GM19351 (cell line): ENCODE measurements at regions not wholly inside any gene's neighbourhood (a gene's known extent, or its start where the extent isn't known, plus 50 kb on each side); places are given as distances from the start of the nearest gene placed in this dataset.
"Not testable (repeated sequence)": the region's sequence is repeated elsewhere in the genome, so short reads cannot be mapped to it uniquely, and the experiment has no call there.

Source experiments
- ATAC-seq: cut with Tn5 transposase; IDR thresholded peaks from one replicate; pipeline ENCODE4 v1.9.1; 2021; ENCODE audit warnings: mild to moderate bottlenecking, moderate library complexity; ENCODE audit not compliant: unreplicated experiment

GRCh38 chr2:236369661-236370062, 105.5 kb upstream of the ASB18 start:
- no peak for ATAC-seq

- no peak for ATAC-seq
Observed at GRCh38 chr2:236370847-236371409, 106.7 kb upstream of the ASB18 start.

DNA sequence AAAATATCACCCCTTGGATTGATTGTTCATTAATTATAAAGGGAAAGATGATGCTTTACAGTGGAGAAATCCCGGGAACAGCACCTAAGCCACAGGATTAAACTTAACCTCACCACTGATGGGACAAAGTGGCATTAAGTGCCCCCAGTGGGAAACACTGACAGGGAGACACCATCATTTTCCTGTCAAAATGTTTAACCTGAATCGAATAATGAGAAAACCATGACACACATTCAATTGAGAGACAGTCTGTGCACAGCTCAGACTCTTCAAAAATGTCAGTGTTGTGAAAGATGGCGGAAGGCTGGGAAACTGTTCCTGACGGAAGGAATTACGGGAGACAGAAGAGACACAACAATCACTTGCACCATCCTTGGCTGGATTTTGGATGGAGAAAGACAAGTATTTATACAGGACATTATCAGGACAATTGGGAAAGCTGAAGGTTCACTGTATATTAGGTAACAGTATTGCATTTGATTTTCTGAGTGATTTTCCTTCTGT, 111.8 kb upstream of the ASB18 start:
- ATAC-seq, result no peak

DNA sequence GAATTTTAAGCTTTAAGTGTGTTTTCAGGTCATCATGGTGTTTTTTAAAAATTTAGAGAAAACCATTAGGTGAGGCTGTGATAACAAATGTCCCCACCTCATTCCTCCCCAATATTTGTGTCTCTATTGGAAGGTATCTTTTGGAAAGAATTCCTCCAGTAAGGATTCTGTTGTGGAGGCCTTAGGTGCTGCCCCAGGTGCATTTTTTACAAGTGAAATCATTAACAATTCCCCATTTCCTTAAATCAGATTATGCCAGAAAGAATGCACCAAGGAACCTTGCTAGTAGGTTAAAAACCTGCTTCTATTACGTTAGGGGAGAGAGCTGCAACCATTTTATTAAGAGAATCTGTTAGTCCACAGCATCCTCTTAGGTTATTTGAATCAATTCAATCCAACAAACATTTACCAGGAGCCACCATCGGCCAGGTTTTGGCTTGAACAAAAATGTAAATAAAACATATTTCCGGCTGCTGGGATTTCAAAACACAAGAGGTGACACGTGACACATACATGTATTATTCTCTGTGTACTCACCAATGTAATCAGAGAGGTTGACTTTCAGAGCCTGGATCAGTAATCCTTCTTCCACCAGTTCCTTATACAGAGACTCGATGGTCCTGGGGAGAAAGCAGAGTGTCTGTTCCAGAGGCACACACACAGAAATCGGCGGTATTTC, 112.5 kb upstream of the ASB18 start:
- no peak for ATAC-seq

GRCh38 chr2:236380051-236380612, 115.9 kb upstream of the ASB18 start:
- no peak for ATAC-seq

DNA sequence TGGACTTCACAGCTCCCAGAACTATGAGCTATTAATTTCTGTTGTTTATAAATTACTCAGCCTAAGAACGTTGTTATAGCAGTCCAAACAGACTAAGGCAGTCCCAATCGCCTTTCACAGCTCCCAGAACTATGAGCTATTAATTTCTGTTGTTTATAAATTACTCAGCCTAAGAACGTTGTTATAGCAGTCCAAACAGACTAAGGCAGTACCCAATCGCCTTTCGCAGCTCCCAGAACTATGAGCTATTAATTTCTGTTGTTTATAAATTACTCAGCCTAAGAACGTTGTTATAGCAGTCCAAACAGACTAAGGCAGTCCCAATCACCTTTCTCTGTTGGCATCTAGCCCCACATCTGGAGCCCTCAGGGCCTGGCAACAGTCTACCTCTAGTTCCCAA, 117.0 kb upstream of the ASB18 start:
- not testable (repeated sequence) for ATAC-seq

DNA sequence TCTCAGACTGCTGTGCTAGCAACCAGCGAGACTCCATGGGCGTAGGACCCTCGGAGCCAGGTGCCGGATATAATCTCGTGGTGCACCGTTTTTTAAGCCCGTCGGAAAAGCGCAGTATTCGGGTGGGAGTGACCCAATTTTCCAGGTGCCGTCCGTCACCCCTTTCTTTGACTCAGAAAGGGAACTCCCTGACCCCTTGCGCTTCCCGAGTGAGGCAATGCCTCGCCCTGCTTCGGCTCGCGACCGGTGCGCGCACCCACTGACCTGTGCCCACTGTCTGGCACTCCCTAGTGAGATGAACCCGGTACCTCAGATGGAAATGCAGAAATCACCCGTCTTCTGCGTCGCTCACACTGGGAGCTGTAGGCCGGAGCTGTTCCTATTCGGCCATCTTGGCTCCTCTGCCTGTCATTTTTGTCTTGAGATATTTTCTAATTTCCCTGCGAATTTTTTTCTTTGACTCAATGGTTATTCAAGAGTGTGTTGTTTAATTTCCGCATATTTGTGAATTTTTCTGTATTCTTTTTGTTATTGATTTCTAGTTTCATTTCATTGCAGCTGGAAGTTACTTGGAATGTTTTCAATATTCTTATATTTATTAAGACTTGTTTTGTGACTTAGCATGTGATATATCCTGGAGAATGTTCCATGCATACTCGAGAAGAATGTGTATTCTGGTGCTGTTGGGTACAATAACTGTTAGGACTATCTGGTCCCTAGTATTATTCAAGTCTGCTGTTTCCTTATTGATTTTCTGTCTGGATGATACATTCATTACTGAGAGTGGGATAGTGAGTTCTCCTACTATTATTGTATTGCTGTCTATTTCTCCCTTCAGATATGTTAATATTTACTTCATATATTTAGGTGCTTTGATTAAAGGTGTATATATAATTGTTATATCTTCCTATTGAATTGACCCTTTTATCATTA, 125.3 kb upstream of the ASB18 start:
- ATAC-seq, result not testable (repeated sequence)

- ATAC-seq, result no peak
Observed at GRCh38 chr2:236393101-236393500, 128.9 kb upstream of the ASB18 start.

- ATAC-seq, result no peak
Observed at GRCh38 chr2:236393581-236393980, 129.4 kb upstream of the ASB18 start.

DNA sequence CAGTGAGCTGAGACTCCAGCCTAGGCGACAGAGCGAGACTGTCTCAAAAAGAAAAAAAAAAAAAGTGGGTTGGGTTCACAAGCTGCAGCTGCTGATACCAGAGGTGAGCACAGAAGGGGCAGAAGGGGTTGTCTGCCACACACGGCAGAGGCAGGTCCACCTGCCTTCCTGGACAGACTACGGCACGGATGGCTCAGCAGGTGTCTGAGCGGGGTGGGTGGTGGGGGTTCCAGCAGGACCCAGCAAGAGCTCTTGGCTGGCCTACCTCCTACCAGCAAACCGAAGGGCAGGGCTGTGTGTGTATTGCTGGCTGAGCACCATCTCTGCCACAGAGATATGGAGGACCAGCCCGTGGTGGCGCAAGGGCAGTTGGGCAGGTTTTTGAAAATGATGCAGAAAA, 130.4 kb upstream of the ASB18 start:
- no peak for ATAC-seq

DNA sequence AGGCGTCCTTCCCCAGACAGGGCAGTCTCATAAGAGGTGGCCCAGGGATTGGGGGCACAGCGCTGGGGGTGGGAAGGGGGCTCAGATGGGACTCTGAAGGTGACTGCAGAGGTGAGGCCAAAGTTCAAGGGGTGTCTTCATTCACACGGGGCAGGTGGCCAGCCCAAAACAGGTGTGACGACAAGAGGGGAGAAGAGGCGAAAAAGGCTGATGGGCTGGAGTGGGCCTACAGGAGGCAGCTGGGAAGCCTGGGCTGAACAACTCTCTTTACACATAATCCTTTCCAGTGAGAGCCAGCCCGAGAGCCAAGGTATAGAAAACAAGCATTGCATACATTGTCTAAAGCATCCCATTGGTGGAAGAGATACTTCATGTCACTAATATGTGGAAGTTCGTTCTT, 130.9 kb upstream of the ASB18 start:
- no peak for ATAC-seq

DNA sequence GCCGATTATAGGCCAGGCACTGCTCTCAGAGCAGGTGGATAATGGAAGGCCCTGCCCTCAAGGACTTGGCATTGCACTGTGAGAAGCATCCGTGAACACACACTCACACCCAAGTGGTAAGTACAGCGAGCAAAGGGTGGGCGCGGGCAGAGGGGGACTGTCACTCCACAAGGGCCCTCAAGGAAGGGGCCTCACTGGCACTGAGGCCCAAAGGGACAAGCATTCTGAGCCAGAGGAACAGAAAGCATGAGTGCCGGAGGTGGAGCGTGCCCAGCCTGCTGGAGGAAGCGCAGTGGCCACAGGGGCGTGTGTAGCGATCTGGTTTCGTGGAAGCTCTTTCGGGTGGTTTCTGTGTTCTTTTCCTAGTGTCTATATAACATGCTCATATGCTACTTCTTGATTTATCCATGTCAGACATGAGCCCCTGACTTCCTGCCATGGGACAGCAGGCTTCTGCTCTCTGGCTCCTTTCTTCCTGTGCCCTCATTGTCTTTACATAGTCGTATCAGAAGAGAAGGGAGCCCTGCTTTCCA, 132.7 kb upstream of the ASB18 start:
- no peak for ATAC-seq

GRCh38 chr2:236397681-236398080, 133.5 kb upstream of the ASB18 start:
- ATAC-seq, result no peak

DNA sequence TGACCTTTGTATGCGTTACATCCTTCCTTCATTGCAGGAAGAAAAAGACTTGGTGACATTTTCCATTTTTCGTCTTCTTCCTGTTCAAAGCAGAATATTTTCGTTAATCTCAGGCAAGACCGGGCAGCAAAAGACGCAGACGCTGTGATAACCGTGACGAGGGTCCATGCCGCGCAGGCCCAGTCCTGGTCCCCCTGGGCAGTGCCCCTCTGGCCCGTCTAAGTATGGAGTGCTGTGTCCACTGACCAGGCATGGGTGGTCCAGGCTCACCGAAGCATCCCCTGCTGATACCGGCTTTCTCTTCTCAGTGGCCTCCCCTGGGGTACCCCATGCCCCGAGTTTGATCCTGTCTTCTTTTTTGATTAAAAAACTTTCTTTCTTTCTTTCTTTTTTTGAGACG, 135.2 kb upstream of the ASB18 start:
- ATAC-seq, result no peak

- no peak for ATAC-seq
Observed at GRCh38 chr2:236400046-236400574, 135.9 kb upstream of the ASB18 start.

DNA sequence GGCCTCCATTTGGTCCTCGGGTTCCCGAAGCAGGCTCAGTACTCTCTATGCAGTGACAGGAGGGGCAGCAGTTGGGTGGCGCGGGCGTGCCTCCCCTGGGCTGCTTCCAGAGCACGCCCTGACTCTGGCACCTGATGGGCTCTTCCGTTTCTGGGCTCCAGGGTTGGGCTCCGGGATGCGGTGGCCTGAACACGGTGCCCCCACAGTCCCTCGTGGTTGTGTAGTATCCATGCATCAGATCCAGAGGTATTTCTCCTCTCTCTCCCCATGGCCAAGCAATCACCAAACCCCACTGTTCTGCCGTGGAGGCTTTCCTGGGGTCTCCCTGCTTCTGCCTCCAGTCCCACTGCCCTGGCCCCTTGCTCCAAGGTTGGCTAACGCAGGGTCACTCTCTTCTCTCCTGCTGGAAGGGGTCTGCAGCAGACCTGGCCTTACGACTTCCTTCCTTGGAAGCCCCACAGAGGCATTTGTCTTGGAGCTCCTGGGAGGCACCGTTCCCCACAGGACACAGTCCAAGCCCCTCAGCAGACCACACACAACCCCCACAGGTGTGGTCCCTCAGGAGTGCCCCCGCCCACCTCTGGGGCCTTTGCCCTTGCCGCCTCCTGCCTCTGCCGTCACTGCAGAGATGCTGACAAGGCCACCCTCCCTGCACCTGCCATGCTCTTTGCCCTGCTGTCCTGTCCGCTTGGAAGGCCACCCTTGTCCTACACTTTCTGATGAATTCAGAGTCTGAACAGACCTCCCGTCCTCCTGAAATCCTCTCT, 136.6 kb upstream of the ASB18 start:
- ATAC-seq, result no peak

- ATAC-seq, result no peak
Observed at GRCh38 chr2:236402033-236402790, 138.0 kb upstream of the ASB18 start.

DNA sequence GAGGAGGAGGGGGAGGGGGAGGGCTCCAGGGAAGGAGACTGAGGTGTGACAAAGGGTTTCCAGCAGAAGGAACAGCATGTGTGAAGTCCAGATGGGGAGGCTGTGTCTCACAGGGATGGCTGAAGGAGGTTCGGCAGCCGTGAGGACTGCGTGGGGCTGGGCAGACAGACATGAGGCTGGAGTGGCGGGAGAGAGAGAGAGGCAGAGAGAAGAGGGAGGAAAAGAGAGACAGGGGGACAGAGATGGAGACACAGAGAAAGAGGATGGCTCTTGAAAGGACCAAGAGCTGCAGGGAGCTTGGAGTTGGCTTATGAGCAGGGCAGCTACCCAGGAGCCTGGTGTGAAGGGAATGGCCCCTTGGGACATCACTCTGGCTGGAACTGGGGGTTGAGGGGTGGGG, 138.9 kb upstream of the ASB18 start:
- no peak for ATAC-seq

DNA sequence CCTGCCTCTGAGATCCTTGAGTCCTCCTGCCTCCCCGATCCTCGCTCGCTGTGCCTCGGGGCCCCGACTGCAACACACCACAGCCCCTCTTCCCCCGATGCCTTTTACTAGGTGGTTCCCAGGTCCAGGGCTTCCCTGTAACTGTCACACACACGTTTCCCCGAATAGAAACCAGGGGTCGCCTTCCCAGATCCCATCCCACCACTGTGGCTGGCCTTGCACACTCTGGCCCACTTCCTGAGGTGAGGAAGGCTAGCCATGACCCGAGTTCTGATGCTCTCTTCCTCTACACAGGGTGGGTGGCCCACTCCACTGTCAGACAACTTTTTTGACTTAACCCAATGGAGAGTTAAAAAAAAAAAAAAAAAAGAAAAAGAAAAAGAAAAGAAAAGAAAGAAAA, 139.6 kb upstream of the ASB18 start:
- no peak for ATAC-seq
